Fibroblast of pulmonary artery (primary cell): ENCODE measurements at regions not wholly inside any gene's neighbourhood (a gene's known extent, or its start where the extent isn't known, plus 50 kb on each side); places are given as distances from the start of the nearest gene placed in this dataset.
"Not testable (repeated sequence)": the region's sequence is repeated elsewhere in the genome, so short reads cannot be mapped to it uniquely, and the experiment has no call there.

ENCODE experiments used
- DNase-seq: peaks from one replicate; pipeline ENCODE4 v3.0.0-alpha.2; 2010; ENCODE audit warnings: low read depth
- H3K4me3 ChIP-seq: replicated peaks from 2 replicates; pipeline ENCODE4 v1.5.1; 2011; ENCODE audit warnings: low read depth, mild to moderate bottlenecking, control low read depth, low read length, moderate library complexity
- CTCF ChIP-seq: IDR thresholded peaks from 2 replicates; pipeline ENCODE4 v1.5.1; 2011; ENCODE audit warnings: mild to moderate bottlenecking, control low read depth, low read length, inconsistent platforms; ENCODE audit errors: missing control alignments

GRCh38 chr11:37857726-37858125, 1259.7 kb upstream of the RAG2 start:
- H3K4me3 ChIP-seq = no peak overlapping the region
- TF ChIP-seq CTCF = no peak
- no peak for DNase-seq

GRCh38 chr11:37849706-37850105, 1251.7 kb upstream of the RAG2 start:
- peak; percentile 6 for DNase-seq
- H3K4me3 ChIP-seq = no peak overlapping the region
- TF ChIP-seq CTCF = no peak

GRCh38 chr11:37843603-37844002, 1245.6 kb upstream of the RAG2 start:
- H3K4me3 ChIP-seq = no peak overlapping the region
- no peak for DNase-seq
- no peak for TF ChIP-seq CTCF

- no peak overlapping the region for H3K4me3 ChIP-seq
- TF ChIP-seq CTCF = no peak
- DNase-seq = no peak
Measured at GRCh38 chr11:37841016-37841415, 1243.0 kb upstream of the RAG2 start.

- H3K4me3 ChIP-seq, DNase-seq: not testable (repeated sequence)
Measured at GRCh38 chr11:37840345-37840744, 1242.3 kb upstream of the RAG2 start.

GRCh38 chr11:37830529-37830928, 1232.5 kb upstream of the RAG2 start:
- H3K4me3 ChIP-seq = no peak overlapping the region
- TF ChIP-seq CTCF = no peak
- DNase-seq = no peak

- H3K4me3 ChIP-seq = no peak overlapping the region
- no peak for TF ChIP-seq CTCF
- peak; percentile 51 for DNase-seq
Measured at GRCh38 chr11:37817727-37818270, 1219.8 kb upstream of the RAG2 start.
